Keratinocyte (primary cell): ENCODE measurements at regions not wholly inside any gene's neighbourhood (a gene's known extent, or its start where the extent isn't known, plus 50 kb on each side); places are given as distances from the start of the nearest gene placed in this dataset.

Source experiments
- DNase-seq: peaks from one replicate; pipeline ENCODE4 v3.0.0-alpha.2; 2011; ENCODE audit warnings: low read depth, missing footprints, low spot score
- FAIRE-seq: peaks from 2 replicates; lab custom pipeline; 2011; peaks lifted over from hg19 to GRCh38; lab: Jason Lieb, UNC
- H2AFZ ChIP-seq: 2 replicates; pipeline ENCODE4 v1.6.0; 2012; ENCODE audit warnings: low read length, control low read depth, inconsistent platforms; ENCODE audit not compliant: control insufficient read depth
- H3K27ac ChIP-seq: 2 replicates; pipeline ENCODE4 v1.5.1; 2011; ENCODE audit warnings: low read length; ENCODE audit not compliant: control insufficient read depth, insufficient read depth
- H3K27me3 ChIP-seq: 3 replicates; pipeline ENCODE4 v1.6.0; 2011; ENCODE audit warnings: low read length; ENCODE audit not compliant: control insufficient read depth, insufficient read depth; ENCODE audit errors: extremely low read depth
- H3K36me3 ChIP-seq, 2 experiments: 2 replicates in 1 of 2; 3 replicates in 1 of 2; pipeline ENCODE4 v1.5.1; 2011; ENCODE audit warnings: low read length in 2 of 2, mild to moderate bottlenecking in 1 of 2; ENCODE audit not compliant: control insufficient read depth in 2 of 2, insufficient read depth in 2 of 2; ENCODE audit errors: extremely low read depth in 1 of 2
- H3K4me1 ChIP-seq: 3 replicates; pipeline ENCODE4 v1.5.1; 2011; ENCODE audit warnings: low read length; ENCODE audit not compliant: control insufficient read depth, insufficient read depth; ENCODE audit errors: extremely low read depth
- H3K4me2 ChIP-seq: 3 replicates; pipeline ENCODE4 v1.6.0; 2011; ENCODE audit warnings: low read depth, low read length; ENCODE audit not compliant: control insufficient read depth, insufficient read depth; ENCODE audit errors: extremely low read depth
- H3K4me3 ChIP-seq, 3 experiments: fragments of 200-600 bp in 1 of 3; sonication (generic) in 1 of 3; 2 replicates in 2 of 3; 3 replicates in 1 of 3; pipeline ENCODE4 v1.5.1; 2011 to 2016; ENCODE audit warnings: low read length in 3 of 3, mild to moderate bottlenecking in 3 of 3, control low read depth in 2 of 3, inconsistent platforms in 1 of 3, low read depth in 1 of 3, mixed read lengths in 1 of 3, mixed run types in 1 of 3, moderate library complexity in 1 of 3; ENCODE audit not compliant: control insufficient read depth in 2 of 3, insufficient read depth in 2 of 3; ENCODE audit errors: extremely low read depth in 1 of 3
- H3K79me2 ChIP-seq: 2 replicates; pipeline ENCODE4 v1.6.0; 2012; ENCODE audit warnings: low read length; ENCODE audit not compliant: control insufficient read depth, insufficient read depth
- H3K9ac ChIP-seq: 3 replicates; pipeline ENCODE4 v1.6.0; 2011; ENCODE audit warnings: low read length; ENCODE audit not compliant: control insufficient read depth, insufficient read depth; ENCODE audit errors: extremely low read depth
- H3K9me1 ChIP-seq: 3 replicates; pipeline ENCODE4 v1.6.0; 2011; ENCODE audit warnings: low read length; ENCODE audit not compliant: control insufficient read depth, insufficient read depth; ENCODE audit errors: extremely low read depth
- H3K9me3 ChIP-seq: 2 replicates; pipeline ENCODE4 v1.5.1; 2012; ENCODE audit warnings: low read depth, low read length; ENCODE audit not compliant: control insufficient read depth
- H4K20me1 ChIP-seq: 3 replicates; pipeline ENCODE4 v1.6.0; 2011; ENCODE audit warnings: low read length; ENCODE audit not compliant: control insufficient read depth, insufficient read depth; ENCODE audit errors: extremely low read depth
- CTCF ChIP-seq, 3 experiments: IDR thresholded peaks in 1 of 3; conservative IDR thresholded peaks in 1 of 3; optimal IDR thresholded peaks in 1 of 3; 2 replicates in 2 of 3; 3 replicates in 1 of 3; pipeline versions ENCODE3 to v1.5.1; 2011; ENCODE audit warnings: low read length in 3 of 3, mild to moderate bottlenecking in 3 of 3, moderate library complexity in 2 of 3, control low read depth in 1 of 3, inconsistent platforms in 1 of 3; ENCODE audit not compliant: insufficient read depth in 2 of 3; ENCODE audit errors: extremely low read depth in 1 of 3
- EZH2 ChIP-seq: IDR thresholded peaks from one replicate; pipeline ENCODE4 v1.6.1; 2012; ENCODE audit warnings: inconsistent platforms, mild to moderate bottlenecking, low read length, moderate library complexity
- dilution Hi-C: fragments of 300-500 bp; cut with MboI; formaldehyde crosslinking; loops from one replicate; pipeline ENCODE4 v1.7.0; 2020; ENCODE audit warnings: low sequenced_read_pairs; ENCODE audit not compliant: extremely low pct_ligation_motif_present

- H3K4me1 ChIP-seq = peaks cover 15% of the 10 kb centered on the region
- no peaks in the 10 kb centered on the region for H3K9me3 ChIP-seq
- H3K9ac ChIP-seq = no peak overlapping the region
- no peaks in the 10 kb centered on the region for H4K20me1 ChIP-seq
- H3K4me3 ChIP-seq = no peak overlapping the region
- H3K36me3 ChIP-seq = peaks cover 0 to 8% of the 10 kb centered on the region in 2 experiments
- FAIRE-seq = no peak
- H2AFZ ChIP-seq = no peak overlapping the region
- dilution Hi-C loops = no loop called here
- no peak for TF ChIP-seq CTCF (optimal IDR thresholded peaks at IDR 0.05 in 1 of 3, IDR thresholded peaks at IDR 0.05 in 1 of 3, conservative IDR thresholded peaks at IDR 0.05 in 1 of 3; ENCODE audit: extremely low read depth in 1 of 3, insufficient read depth in 2 of 3, low read length in 3 of 3)
- no peak for TF ChIP-seq EZH2
- DNase-seq = no peak
- no peaks in the 10 kb centered on the region for H3K79me2 ChIP-seq
- no peaks in the 10 kb centered on the region for H3K9me1 ChIP-seq
- no peak overlapping the region for H3K4me2 ChIP-seq
- no peak overlapping the region for H3K27ac ChIP-seq
- no peaks in the 10 kb centered on the region for H3K27me3 ChIP-seq
Measured at GRCh38 chr22:47694536-47695130, 932.2 kb downstream of the TBC1D22A start.

DNA sequence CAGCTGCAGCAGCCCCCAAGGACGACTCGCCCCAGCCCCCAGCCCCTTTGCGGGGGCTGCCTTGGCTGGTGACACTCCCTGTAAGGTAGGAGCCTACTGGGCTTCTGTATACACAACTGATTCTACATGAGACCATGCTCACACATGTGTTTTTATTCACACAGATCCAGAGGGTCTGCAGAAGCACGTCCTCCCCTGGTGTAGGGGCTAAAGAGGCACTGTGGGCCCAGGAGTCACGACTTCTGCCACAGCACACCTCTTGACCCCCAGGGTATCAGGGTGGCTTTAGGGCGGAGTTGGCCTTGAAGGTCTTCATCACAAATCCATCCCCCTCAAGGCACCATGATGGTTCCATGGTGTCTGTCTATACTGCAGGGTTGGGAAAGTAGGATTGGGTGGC is 931.2 kb downstream of the TBC1D22A start:
- Histone ChIP-seq H3K9me1 (no peaks in the 10 kb centered on the region), H2AFZ (no peak overlapping the region), H3K27me3 (no peaks in the 10 kb centered on the region), H3K4me2 (no peak overlapping the region), H3K36me3 (peaks cover 0 to 8% of the 10 kb centered on the region in 2 experiments), H3K9me3 (no peaks in the 10 kb centered on the region), H3K4me3 (no peak overlapping the region), H3K9ac (no peak overlapping the region), H4K20me1 (no peaks in the 10 kb centered on the region), H3K27ac (no peak overlapping the region), H3K4me1 (peaks cover 15% of the 10 kb centered on the region), H3K79me2 (no peaks in the 10 kb centered on the region)
- dilution Hi-C loops = no loop called here
- FAIRE-seq = no peak
- DNase-seq = no peak
- no peak for TF ChIP-seq CTCF (optimal IDR thresholded peaks at IDR 0.05 in 1 of 3, IDR thresholded peaks at IDR 0.05 in 1 of 3, conservative IDR thresholded peaks at IDR 0.05 in 1 of 3; ENCODE audit: extremely low read depth in 1 of 3, insufficient read depth in 2 of 3, low read length in 3 of 3)
- TF ChIP-seq EZH2 = no peak
